GM21786 (cell line): ENCODE measurements at regions not wholly inside any gene's neighbourhood (a gene's known extent, or its start where the extent isn't known, plus 50 kb on each side); places are given as distances from the start of the nearest gene placed in this dataset.
"Not testable (repeated sequence)": the region's sequence is repeated elsewhere in the genome, so short reads cannot be mapped to it uniquely, and the experiment has no call there.

Experiments
- ATAC-seq: cut with Tn5 transposase; IDR thresholded peaks from one replicate; pipeline ENCODE4 v1.9.1; 2021; ENCODE audit not compliant: unreplicated experiment

DNA sequence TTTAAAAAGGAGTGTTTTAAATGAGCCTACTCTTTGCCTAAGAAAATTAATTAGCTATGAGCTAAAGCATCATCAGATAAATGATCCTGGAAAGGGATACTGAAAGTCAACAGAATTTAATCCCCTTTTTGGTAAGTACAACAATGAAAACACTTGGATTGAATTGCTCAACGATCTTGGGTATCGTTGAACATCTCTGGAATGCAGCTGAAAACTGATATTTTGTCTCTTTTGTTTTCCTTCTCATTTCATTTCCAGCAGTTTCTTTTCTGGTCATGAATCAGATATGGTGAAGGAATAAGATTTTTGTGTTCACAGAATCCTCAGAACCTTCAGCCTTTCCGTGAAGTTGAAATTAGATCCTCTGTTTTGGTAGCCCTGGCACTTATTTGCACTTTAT, 771.2 kb downstream of the FSCB start:
- ATAC-seq = no peak

DNA sequence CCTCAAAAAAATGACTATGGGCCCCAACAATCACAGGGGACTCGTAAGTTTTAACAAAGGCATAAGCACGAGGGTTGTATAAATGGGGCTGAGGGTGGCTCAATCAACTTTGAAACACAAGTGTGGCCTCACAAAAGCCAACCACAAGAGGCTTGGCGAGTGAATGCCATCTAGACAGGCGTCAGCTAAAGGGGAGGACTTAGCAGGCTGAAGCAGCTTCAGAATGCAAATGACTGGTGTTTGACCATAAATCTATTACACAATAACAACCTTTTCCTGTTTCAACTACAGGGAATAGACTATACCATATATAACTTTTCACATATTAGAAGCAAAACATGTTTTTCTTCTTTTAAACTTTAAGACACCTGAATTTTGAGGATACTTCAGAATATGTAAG, 777.9 kb downstream of the FSCB start:
- no peak for ATAC-seq

DNA sequence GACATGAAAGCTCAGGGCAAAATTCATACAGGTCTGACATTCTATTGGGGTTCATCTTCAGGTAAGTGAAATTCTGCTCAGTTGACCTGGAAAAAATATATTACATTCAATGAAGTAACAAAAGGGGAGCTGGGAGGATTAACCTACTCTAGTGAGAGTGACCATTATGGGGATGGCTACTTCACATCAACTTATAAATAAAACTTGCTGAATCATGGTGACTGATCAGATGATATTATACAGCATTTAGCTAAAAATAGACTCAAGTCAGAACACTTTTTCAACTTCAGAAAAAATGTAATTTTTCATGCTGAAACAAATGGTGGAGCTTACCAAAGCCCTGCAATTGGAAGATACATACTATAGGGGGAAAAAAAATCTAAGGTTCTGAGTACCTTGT, 800.2 kb downstream of the FSCB start:
- ATAC-seq = no peak

DNA sequence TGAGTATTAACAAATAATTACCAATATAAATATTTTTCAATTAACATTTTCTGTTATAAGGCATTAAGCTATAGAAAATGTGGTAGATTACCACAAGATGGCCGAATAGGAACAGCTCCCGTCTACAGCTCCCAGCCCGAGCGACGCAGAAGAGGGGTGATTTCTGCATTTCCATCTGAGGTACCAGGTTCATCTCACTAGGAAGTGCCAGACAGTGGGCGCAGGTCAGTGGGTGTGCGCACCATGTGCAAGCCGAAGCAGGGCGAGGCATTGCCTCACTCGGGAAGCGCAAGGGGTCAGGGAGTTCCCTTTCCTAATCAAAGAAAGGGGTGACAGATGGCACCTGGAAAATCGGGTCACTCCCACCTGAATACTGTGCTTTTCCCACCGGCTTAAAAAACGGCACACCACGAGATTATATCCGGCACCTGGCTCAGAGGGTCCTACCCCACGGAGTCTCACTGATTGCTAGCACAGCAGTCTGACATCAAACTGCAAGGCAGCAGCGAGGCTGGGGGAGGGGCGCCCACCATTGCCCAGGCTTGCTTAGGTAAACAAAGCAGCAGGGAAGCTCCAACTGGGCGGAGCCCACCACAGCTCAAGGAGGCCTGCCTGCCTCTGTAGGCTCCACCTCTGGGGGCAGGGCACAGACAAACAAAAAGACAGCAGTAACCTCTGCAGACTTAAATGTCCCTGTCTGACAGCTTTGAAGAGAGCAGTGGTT, 808.4 kb downstream of the FSCB start:
- not testable (repeated sequence) for ATAC-seq

DNA sequence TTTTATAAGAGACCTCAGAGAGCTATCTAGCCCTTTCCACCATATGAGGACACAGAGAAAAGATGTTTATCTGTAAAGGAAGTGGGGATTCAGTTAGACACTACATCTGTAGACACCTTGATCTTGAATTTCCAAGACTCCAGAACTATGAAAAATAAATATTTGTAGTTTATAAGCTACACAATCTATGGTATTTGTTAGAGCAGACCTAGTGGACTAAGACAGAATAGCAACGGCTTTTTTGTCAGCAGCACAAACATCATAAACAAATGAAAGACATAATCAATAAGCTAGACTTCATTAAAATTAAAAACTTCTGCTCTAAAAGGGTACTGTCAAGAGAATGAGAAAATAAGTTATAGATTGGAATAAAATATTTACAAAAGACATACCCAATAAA, 810.1 kb downstream of the FSCB start:
- ATAC-seq = no peak

DNA sequence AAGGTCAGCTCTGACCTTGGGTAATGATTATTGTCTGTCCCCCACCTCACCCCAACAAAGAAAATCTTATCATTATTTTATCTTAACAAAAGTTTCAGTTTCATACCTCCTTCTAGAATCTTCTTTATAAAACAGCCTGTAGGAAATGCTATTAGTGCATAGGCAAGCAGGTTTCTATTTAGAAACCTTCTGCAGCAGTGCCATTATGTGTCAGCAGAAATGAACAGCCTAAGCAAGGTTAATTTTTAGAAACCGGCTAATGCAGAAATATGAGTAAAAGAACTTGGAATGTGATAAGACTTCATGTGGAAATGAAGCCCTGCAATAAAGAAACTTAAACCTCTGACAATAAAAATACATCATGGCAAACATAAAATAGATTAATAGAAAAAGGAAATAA, 814.4 kb downstream of the FSCB start:
- ATAC-seq = no peak

DNA sequence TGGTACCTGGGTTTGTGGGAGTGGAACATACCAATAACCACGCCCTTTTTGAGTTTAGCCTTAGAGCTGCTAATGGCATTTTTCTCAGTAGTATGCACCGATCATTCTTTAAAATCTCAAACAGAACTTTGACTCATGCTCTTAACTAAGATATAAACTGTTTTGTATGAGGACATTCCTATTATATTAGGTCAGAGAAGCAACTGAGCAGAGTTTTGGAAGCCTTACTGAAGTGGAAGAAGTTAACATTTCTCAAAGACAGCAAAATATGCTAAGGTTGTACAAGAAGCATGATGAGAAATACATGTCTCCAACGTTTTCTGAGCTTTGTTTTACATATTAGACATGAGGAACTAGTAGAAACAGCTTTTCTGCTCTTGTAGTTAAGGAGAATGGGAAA, 819.2 kb downstream of the FSCB start:
- no peak for ATAC-seq

DNA sequence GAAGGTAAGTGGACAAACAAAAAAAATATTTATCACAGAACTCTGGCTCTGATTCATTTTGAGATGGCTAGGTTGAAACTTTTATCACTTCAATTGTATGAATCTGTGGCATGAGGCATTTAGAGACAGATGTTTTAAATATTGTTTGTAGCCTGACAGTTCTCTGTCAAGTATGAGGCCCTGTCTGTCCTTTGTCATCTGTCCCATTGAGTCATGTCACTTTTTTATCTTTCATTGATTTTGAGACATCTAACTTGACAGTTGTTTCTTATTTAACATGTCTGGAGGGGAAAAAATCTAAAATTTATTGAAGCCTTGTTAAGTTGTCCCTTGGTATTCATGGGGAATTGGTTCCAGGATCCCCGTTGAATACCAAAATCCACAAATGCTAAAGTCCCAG, 829.5 kb downstream of the FSCB start:
- no peak for ATAC-seq

DNA sequence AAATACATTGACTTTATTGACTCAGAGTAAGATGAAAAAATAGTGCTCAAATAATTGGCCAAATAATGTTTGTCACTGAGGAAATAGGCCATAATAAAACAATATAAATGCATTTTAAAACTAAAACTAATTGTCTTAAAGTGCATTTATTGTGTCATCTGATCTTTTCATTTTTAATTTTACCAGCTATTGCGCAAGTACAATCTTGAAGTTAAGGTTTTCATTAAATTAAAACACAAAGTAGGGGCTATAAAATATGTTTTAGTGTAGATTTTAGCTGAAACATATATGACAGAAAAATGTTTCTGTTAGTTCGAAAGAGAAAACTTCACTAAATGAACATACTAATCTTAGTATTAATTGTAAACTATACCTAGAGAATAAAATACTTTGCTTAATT, 832.8 kb downstream of the FSCB start:
- ATAC-seq = no peak

DNA sequence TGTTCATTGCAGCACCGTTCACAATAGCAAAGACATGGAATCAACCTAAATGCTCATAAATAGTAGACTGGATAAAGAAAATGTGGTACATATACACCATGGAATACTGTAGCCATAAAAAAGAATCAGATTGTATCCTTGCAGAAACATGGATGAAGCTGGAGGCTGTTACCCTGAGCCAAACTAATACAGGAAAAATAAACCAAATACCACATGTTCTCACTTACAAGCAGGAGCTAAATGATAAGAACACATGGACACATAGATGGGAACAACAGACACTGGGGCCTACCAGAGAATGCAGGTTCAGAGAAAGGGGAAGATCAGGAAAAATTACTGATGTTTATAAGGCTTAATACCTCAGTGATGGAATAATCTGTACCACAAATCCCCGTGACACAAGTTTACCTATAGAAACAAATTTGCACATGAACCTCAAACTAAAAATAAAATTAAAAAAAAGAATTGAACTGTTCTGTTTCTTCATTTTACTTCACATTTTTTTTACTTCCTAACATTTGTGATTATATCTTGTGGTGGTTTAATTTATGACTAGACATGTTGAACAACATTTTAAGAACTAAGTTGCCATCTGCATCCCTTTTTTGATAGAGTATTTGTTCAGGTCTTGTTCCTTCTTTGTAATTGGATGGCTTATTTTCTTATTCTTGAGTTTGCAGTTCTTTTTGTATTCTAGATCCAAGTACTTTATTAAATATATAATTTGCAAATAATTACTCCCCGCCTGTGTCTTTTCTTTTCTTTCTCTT, 835.2 kb downstream of the FSCB start:
- no peak for ATAC-seq

DNA sequence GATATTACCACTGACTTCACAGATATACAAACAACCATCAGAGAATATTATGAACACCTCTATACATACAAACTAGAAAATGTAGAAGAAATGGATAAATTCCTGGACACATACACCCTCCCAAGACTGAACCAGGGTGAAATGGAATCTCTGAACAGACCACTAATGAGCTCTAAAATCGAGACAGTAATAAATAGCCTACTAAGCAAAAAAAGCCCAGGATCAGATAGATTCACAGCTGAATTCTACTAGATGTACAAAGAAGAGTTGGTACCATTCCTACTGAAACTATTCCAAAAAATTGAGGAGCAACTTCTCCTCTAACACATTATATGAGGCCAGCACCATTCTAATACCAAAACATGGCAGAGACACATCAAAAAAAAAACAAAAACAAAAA, 837.7 kb downstream of the FSCB start:
- ATAC-seq = no peak

DNA sequence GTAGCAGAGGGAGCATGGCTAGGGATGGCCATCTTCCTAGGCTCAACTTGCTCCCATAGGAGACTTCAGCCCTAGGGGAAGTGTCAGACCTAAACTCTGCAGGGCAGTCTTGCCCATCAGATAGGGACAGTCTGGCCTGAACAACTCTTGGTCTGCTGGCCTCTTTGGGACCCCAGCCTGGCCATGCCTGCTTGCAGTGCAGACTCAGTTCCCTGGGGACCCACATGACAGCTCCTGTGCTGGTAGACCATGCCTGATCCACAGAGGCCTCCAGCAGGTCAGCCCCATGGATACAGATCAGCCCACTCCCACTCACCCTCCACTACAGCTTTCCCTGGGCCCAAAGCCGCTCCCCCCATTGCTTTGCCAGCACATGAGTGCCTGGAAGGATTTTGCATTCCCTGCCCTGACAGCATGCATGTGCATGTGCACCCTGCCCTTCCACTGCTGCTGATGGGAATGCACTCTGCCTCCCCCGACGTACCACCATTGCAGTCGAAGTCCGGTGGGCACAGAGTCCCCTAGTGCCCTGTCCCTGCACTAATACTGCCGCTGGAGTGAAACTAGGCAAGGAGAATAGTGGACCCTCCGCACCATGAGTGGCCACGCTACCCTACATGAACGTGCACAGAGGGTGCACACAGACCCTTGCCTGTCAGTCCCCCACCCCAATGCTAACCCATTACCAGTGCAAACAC, 841.4 kb downstream of the FSCB start:
- ATAC-seq = no peak

DNA sequence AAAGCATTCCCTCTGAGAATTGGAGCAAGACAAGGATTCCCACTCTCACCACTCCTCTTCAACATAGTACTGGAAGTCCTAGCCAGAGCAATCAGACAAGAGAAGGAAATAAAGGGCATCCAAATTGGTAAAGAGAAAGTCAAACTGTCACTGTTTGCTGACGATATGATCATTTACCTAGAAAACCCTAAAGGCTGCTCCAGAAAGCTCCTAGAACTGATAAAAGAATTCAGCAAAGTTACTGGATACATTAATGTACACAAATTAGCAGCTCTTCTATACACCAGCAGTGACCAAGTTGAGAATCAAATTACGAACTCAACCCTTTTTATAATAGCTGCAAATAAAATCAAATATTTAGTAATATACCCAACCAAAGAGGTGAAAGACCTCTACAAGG, 851.9 kb downstream of the FSCB start:
- not testable (repeated sequence) for ATAC-seq

DNA sequence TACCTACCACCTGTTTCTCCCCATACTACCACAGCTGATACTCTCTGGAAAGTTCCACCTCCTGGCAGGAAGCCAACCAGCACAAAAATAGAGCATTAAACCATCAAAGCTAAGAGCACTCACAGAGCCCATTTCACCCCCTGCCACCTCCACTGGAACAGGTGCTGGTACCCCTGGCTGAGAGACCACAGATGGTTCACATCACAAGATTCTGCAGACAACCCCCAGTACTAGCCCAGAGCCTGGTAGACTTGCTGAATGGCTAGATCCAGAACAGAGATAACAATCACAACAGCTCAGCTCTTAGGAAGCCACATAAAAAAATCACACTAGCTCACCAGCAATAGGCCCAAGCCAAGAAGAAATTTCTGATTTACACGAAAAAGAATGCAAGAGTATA, 855.2 kb downstream of the FSCB start:
- ATAC-seq = no peak

DNA sequence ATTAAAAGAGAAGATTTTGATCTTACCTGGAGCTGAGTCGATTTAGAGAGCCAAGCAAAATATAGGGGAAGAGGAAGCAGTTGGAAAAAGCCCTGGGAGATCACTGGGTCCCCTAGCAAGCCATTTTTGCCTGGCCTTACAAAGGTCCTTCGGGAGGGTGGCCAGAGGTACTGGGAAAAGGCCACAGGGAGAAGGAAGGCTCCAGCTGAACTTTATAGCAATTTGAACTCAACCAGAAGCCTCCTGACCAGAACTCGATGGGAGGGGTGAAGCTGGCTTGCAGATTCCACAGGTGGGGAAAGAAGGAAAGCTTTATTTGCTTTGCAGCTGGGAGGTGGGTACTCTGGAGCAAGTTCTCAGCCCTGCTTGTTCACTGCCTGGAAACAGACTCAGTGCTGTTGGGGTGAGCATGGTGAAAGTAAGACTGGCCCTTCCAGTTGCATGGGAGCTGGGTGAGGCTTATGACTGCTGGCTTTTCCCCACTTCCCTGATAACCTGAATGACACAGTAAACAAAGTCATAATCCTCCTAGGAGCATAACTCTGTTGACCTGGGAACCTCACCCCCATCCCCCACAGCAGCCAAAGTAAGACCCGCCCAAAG, 855.8 kb downstream of the FSCB start:
- ATAC-seq = no peak

DNA sequence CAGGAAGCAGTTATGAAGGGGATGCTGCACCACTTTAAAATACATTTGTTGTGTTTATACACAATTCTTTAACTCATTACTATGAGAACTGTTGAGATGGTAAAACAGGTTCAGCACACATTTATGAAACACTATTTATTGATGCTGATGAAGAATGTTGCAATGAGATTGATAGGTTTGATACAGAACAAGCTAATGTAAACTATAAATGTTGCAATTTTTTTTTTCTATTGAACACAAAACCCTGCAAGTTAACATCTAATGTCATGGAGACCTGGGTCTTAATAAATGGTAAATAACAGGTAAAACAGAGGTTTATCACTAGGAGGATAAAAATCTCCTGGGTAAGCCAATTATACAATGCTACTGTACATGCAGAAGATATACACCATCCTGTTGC, 857.6 kb downstream of the FSCB start:
- no peak for ATAC-seq

DNA sequence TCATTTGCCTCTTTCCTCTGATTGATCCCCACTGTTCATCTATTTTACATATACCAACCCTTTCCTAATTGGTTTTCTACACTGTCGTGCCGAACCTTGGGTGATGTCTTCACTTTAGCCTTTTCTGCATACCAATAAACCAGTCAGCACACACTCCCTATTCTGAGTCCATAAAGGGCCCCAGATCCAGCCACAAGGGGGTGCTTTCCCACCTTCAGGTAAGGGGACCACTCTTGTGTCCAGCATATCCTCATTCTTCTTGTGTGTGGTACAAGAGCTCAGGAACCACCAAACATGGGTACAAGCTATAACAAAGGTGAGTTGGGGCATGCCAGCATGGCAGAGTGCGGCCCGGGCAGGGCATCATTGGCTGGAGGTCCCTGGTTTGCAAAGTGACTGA, 859.8 kb downstream of the FSCB start:
- no peak for ATAC-seq

DNA sequence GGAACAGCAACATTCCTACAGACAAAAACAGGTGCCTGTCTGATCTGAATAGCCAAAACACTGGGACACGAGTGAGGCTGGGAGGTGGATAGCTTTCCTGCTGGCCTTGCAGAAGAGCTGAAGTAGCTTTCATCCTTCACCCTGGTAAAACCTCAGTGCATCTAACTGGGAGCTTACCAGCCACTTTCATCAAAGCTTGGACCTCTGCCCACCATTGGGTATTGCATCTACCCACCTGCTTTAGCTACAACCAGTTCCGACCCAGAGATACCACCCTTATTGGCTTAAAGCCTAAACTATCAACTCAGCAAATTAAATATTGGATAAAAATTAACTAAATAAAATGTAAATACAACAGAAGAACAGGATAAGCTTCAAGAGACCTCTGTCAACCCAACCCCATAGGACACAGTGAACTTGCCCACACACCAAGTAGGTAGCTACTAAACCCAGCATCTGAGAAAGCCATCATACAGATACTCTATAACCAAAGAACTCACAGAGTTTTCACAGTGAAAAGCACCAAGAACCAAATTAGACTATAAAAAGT, 866.3 kb downstream of the FSCB start:
- no peak for ATAC-seq

DNA sequence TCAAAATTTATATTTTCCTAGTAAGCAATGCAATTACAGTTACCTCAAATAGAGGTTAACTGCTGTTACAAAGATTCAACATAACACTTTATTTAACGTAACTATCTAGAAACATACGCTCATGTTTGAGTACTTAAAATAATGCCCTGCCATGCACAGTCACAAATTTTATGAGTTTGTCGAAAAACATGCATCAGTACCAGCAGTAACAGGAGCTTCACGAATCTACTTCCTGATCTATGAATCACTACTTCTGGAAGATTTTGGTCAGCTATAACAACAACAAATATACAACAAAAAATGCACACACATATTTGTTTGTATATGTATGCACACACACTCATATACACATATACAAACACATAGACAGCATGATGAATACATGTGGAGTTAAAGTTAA, 881.8 kb downstream of the FSCB start:
- ATAC-seq = no peak

DNA sequence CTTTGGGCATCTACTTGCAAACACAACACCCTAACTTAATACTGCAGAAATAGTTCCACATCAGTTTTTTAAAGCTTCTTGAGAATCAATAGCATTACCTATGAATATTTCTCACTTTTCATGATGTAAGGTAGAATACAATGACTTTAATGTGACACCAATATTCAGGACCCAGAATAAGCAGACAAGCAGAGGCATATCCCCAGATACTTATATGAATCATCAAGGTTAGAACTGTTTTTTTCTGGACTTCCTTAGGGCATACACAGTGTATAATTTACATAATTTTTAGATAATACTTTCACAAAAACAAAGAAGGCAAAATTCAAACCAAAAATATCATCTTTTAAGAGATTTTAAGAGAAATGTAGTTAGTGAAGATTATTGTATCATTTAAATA, 885.8 kb downstream of the FSCB start:
- ATAC-seq = no peak

DNA sequence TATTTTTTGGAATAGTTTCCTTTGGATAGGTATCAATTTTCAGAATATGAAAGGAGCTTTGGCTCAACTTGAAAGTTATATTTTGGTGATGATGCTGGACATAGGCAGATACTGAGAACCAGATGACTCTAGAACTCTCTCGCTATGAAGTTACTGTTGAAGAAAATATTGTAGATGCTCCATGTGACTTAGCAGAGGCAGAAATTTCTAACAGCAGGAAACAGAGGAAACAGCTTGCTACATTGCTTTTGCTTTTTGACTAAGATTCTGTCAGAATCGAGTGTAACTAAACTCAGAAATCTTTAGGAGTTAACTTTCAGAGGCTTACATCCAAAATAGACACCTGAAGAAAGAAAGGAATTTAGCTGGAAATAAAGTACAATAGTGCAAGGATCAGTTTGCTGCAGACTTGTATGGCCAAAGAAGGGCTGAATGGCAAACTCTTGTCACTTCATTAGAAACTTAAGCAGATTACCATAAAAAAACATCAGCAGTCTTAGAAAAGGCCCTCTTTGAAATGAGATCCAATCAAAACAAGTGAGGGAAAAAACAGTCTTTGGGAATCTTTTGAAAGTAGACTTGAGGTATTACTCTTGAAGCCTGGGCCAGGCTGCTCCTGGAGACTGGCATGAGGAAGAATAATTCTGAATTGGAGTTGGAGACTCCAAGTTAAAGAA, 911.8 kb downstream of the FSCB start:
- no peak for ATAC-seq
